ENCODE measurements at regions not wholly inside any gene's neighbourhood (a gene's known extent, or its start where the extent isn't known, plus 50 kb on each side); places are given as distances from the start of the nearest gene placed in this dataset.
"Not testable (repeated sequence)": the region's sequence is repeated elsewhere in the genome, so short reads cannot be mapped to it uniquely, and the experiment has no call there.

DNA sequence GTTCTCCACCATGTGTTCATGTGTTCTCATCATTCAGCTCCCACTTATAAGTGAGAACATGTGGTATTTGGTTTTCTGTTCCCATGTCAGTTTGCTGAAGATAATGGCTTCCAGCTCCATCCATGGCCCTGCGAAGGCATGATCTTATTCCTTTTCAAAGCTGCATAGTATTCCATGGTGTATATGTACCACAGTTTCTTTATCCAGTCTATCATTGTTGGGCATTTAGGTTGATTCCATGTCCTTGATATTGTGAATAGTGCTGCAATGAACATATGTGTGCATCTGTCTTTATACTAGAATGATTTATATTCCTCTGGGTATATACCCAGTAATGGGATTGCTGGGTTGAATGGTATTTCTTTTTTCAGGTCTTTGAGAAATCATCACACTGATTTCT lies 57.6 kb upstream of the MAGI2 start:
- TF ChIP-seq CTCF (conservative IDR thresholded peaks at IDR 0.05; ENCODE audit: low read length); EZH2phosphoT487 (IDR thresholded peaks at IDR 0.05; ENCODE audit: borderline replicate concordance): not testable (repeated sequence)
